HG03066 (cell line): ENCODE measurements at regions not wholly inside any gene's neighbourhood (a gene's known extent, or its start where the extent isn't known, plus 50 kb on each side); places are given as distances from the start of the nearest gene placed in this dataset.
"Not testable (repeated sequence)": the region's sequence is repeated elsewhere in the genome, so short reads cannot be mapped to it uniquely, and the experiment has no call there.

ENCODE experiments used
- ATAC-seq: cut with Tn5 transposase; IDR thresholded peaks from one replicate; pipeline ENCODE4 v1.9.1; 2021; ENCODE audit warnings: low read depth; ENCODE audit not compliant: unreplicated experiment

DNA sequence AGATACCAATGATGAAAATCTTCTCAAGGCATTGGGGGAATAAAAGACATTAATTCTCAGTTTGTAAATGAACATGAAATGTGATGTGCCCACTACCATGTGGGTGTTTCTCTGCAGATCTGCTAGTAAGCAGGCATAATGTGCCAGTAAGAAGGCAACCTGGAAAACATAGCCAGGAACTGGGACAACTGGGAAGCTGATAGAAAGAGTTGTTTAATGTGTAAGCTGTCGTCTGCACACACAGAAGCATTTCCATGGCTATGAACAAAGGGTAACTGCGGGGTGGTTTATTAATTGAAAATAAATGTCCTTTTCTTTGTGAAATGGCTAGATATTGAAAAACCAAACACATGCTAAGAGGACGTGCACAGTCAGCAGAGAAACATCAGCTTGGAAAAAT is 52.0 kb downstream of the ZC3H11B start:
- no peak for ATAC-seq

DNA sequence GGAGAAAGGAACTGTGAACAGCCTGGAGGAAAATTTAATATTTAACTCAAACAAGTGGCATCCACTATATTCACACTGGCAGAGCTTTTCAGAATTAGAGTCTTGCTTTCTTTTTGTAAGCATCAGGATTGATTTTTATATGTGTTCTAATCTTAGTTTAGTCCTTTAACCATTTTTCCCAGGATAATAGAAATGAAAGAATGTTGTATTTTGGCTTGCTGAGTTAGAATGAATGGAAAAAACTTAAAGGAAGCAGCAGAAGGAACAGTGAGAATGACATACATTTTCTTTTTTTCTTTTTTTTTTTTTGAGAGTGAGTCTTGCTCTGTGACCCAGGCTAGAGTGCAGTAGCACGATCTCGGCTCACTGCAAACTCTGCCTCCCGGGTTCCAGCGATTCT is 53.0 kb downstream of the ZC3H11B start:
- ATAC-seq = no peak

DNA sequence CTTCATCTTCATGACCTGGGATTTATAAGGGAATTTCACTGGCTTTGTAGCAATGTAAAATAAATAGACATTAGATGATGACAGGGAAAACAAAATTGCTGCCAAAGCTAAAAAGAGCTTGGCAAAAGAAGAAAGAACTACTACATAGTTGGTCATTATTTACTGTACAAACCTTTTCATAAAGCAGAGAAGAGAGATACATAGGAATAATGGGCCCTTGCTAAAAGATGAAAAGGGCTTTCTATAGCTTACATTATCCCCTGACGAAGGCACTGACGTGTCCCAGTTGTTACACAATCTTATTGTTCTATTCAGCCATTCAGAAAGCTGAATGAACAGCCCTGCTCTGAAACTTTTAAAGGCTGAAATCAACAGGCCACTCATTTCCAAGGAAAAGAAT is 57.1 kb downstream of the ZC3H11B start:
- no peak for ATAC-seq

DNA sequence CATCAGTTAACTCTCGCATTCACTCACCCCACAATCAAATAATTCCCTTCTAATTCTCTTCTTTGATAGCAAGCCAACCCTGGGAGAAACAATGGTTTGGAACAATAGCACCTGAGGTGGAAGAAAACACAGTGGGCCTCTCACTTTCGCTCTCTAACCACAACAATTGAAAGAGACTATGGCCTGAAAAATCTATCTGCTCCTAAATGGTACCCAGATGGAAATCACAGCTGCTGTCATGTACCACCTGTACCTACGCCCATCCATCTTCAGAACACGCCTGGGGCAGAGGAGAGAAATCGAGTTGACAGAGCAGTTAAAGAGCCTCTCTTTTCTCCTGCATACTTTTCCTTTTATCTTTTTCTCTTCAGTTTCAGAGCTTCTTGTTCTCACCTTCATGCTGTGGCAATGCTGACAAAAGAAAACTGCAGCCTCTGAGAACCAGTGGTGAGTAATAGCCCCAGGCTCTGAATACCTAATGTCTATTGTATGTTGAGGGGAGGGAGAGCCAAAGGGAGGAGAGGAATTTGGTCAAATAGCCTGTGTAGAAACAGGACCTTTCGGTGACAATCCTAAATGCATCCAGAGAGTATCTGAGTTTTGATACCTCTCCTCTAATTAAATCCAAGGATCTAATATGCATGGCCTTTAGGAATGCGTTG is 57.7 kb downstream of the ZC3H11B start:
- ATAC-seq = no peak

DNA sequence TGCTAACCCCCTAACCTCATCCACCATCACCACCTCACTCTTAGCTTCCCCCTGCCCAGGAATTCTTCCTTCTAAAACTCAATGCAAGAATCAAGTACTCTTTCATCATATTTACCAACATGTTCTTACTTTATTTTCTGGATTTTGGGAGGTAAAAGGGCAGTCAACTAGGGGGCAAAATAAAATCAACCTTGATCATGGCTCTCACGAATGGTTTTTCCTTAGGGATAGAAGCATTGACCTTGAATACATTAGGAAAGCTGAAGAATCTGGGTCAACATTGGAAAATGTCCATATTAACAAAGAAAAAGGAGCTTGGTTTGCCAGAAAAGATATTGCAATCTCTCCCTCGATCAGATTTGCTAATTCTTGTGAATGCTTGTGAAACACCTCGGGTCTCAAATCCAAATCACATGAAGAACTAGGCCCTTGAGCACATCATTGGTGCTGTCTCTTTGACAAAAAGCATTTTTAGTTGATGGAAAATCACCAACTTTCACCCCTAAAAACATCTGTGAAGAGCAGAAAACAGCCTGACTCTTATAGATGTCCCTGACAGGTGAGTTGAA is 58.9 kb downstream of the ZC3H11B start:
- ATAC-seq = no peak

GRCh38 chr1:219550201-219550600 is 62.7 kb downstream of the ZC3H11B start:
- no peak for ATAC-seq

- ATAC-seq = no peak
These were observed 63.7 kb downstream of the ZC3H11B start for GRCh38 chr1:219549215-219549614.

- ATAC-seq = no peak
These were observed 64.5 kb downstream of the ZC3H11B start for GRCh38 chr1:219548386-219548785.

DNA sequence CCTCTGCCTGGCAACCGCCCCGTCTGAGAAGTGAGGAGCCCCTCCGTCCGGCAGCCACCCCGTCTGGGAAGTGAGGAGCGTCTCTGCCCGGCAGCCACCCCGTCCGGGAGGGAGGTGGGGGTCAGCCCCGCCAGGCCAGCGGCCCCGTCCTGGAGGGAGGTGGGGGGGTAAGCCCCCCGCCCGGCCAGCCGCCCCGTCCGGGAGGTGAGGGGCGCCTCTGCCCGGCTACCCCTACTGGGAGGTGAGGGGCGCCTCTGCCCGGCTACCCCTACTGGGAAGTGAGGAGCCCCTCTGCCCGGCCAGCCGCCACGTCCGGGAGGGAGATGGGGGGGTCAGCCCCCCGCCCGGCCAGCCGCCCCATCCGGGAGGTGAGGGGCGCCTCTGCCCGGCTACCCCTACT is 67.1 kb downstream of the ZC3H11B start:
- ATAC-seq = not testable (repeated sequence)

DNA sequence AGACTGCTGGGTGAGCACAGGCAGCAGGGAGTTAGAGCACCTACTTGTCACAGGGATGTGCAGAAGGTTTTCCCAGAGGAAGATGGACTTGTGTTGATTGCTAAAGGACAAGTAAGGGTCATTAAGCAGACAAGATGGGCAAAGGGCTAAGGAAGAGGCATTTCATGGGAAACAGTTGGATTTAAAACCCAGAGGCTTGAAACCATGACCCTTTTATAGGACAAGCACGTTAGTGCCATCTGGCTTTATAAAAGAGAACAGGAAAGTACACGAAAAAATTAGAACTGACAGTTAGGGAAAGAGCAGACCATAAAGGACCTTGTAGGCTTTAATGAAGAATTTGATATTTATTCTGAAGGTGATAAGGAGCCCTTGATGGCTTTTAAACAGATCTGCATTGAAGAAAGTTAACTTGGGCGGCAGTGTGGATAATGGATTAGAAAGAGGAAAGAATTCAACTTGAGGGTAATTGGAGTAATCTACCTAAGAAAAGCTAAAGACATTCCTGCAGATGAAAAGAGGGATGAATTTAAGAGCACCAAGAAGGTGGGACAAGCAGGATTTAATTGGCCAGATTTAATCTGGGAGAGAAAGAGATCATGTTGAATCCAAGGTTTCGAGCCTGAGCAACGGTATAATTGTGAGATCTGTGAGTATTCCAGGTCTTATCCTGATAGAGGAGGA is 68.6 kb downstream of the ZC3H11B start:
- ATAC-seq = no peak

- ATAC-seq = no peak
These were observed 69.9 kb downstream of the ZC3H11B start for GRCh38 chr1:219542828-219543518.

DNA sequence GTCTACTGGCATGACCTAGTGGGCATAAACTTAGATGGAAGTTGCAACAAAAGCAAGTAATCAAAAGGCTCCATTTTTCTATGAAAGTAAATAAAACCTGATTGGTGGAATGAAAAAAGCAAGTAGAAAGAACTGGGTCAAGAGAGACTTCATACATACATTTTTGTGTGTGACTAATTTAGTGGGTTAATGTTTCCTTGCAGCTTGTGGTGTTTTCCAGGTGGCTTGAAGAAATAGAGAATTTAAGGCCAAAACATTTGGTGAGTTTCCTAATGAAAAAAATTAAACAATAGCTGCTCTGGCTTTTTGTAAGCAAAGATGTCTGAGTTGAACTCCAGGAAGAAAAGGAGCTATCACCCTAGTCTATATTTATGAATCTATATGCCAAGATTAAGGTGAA is 71.0 kb downstream of the ZC3H11B start:
- ATAC-seq = no peak

- no peak for ATAC-seq
These were observed 73.2 kb downstream of the ZC3H11B start for GRCh38 chr1:219539645-219540254.

GRCh38 chr1:219538886-219539285 is 74.0 kb downstream of the ZC3H11B start:
- no peak for ATAC-seq

- no peak for ATAC-seq
These were observed 75.7 kb downstream of the ZC3H11B start for GRCh38 chr1:219537223-219537631.

DNA sequence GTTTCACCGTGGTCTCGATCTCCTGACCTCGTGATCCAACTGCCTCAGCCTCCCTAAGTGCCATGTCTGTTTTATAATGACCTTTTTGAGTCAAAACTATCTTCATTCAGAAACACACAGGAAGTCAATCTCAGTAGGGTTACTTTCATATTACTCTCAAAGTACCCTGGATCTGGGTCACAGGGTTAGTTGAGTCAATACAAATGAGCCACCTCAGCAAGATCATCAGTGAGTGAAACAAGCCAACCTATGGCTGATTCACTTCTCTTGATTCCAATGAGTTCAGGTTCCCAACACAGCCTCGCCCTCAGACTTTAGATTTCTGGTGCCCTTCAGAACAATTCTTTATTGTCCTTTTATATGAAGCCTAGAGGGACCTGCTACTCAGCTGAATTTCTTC is 76.9 kb downstream of the ZC3H11B start:
- ATAC-seq = no peak

- no peak for ATAC-seq
These were observed 77.9 kb downstream of the ZC3H11B start for GRCh38 chr1:219534991-219535390.

- no peak for ATAC-seq
These were observed 79.6 kb downstream of the ZC3H11B start for GRCh38 chr1:219533280-219533679.

- no peak for ATAC-seq
These were observed 83.8 kb downstream of the ZC3H11B start for GRCh38 chr1:219529116-219529515.

- ATAC-seq = no peak
These were observed 84.3 kb downstream of the ZC3H11B start for GRCh38 chr1:219528633-219529032.

DNA sequence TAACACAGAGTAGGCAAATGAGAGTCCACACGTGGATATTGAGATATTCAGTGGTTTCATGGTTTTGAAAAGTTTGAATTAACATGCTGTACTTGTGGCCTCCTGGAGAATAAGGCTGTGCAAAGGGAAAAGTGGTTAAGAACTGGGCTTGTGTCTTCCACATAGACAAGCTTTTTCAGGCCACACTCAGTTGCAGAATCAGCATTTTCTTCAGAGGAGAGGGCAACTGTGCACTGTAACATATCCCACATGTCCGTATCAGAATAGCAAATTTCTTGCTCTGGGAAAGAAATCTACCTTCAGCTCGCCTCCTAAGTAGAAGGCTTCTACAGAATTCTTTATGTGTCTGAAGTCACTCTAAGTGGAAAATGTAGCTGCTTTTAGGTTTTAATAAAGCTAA is 84.9 kb downstream of the ZC3H11B start:
- ATAC-seq = no peak
